Suprapubic skin (tissue), 4 donors: ENCODE measurements at regions not wholly inside any gene's neighbourhood (a gene's known extent, or its start where the extent isn't known, plus 50 kb on each side); places are given as distances from the start of the nearest gene placed in this dataset.

Experiments used
- EP300 ChIP-seq: sonication (generic); formaldehyde crosslinking; IDR thresholded peaks from one replicate; pipeline ENCODE4 v1.6.1; 2017; ENCODE audit warnings: antibody characterized with exemption
- POLR2AphosphoS5 ChIP-seq, 3 donors: sonication (generic); formaldehyde crosslinking; IDR thresholded peaks; one replicate each; pipeline ENCODE4 v1.6.1; 2017; ENCODE audit warnings: antibody characterized with exemption in 3 of 3

- TF ChIP-seq POLR2AphosphoS5 (IDR thresholded peaks at IDR 0.05) (no peak), EP300 (no peak)
Measured at GRCh38 chrX:129092242-129092641, 431.0 kb downstream of the SMARCA1 start.
